Kidney glomerular epithelial cell (primary cell): ENCODE measurements at regions not wholly inside any gene's neighbourhood (a gene's known extent, or its start where the extent isn't known, plus 50 kb on each side); places are given as distances from the start of the nearest gene placed in this dataset.
"Not testable (repeated sequence)": the region's sequence is repeated elsewhere in the genome, so short reads cannot be mapped to it uniquely, and the experiment has no call there.

Source experiments
- DNase-seq: peaks from one replicate; lab custom pipeline; 2025; lab: John Stamatoyannopoulos, UW

GRCh38 chr7:35853194-35853593 is 52.3 kb downstream of the SEPTIN7 start:
- not testable (repeated sequence) for DNase-seq

- DNase-seq, result no peak
Measured at GRCh38 chr7:35854311-35854710, 53.5 kb downstream of the SEPTIN7 start.

- DNase-seq, result no peak
Measured at GRCh38 chr7:35856175-35856574, 55.3 kb downstream of the SEPTIN7 start.

- no peak for DNase-seq
Measured at GRCh38 chr7:35860664-35861063, 59.8 kb downstream of the SEPTIN7 start.

- no peak for DNase-seq
Measured at GRCh38 chr7:35865287-35865686, 64.4 kb downstream of the SEPTIN7 start.

- DNase-seq, result no peak
Measured at GRCh38 chr7:35866186-35866585, 65.3 kb downstream of the SEPTIN7 start.

- not testable (repeated sequence) for DNase-seq
Measured at GRCh38 chr7:35869117-35869516, 68.3 kb downstream of the SEPTIN7 start.

- no peak for DNase-seq
Measured at GRCh38 chr7:35869810-35870209, 69.0 kb downstream of the SEPTIN7 start.

GRCh38 chr7:35871856-35872255 is 71.0 kb downstream of the SEPTIN7 start:
- DNase-seq, result no peak

GRCh38 chr7:35874886-35875285 is 74.0 kb downstream of the SEPTIN7 start:
- DNase-seq, result no peak

- no peak for DNase-seq
Measured at GRCh38 chr7:35875292-35875691, 74.4 kb downstream of the SEPTIN7 start.

GRCh38 chr7:35878351-35878750 is 77.5 kb downstream of the SEPTIN7 start:
- no peak for DNase-seq

GRCh38 chr7:35887430-35887829 is 86.6 kb downstream of the SEPTIN7 start:
- not testable (repeated sequence) for DNase-seq

GRCh38 chr7:35889001-35889400 is 88.1 kb downstream of the SEPTIN7 start:
- DNase-seq, result no peak

GRCh38 chr7:35889870-35890269 is 89.0 kb downstream of the SEPTIN7 start:
- DNase-seq, result no peak

GRCh38 chr7:35891004-35891830 is 90.4 kb downstream of the SEPTIN7 start:
- no peak for DNase-seq

GRCh38 chr7:35893649-35894048 is 92.8 kb downstream of the SEPTIN7 start:
- DNase-seq, result no peak

GRCh38 chr7:35894721-35895120 is 93.9 kb downstream of the SEPTIN7 start:
- no peak for DNase-seq

- DNase-seq, result no peak
Measured at GRCh38 chr7:35900651-35901050, 99.8 kb downstream of the SEPTIN7 start.

- DNase-seq, result peak; percentile 14
Measured at GRCh38 chr7:35905555-35905954, 104.7 kb downstream of the SEPTIN7 start.

- DNase-seq, result peak; percentile 63
Measured at GRCh38 chr7:35906191-35906908, 105.5 kb downstream of the SEPTIN7 start.

- DNase-seq, result no peak
Measured at GRCh38 chr7:35908331-35909216, 107.7 kb downstream of the SEPTIN7 start.
